ENCODE measurements at regions not wholly inside any gene's neighbourhood (a gene's known extent, or its start where the extent isn't known, plus 50 kb on each side); places are given as distances from the start of the nearest gene placed in this dataset.

DNA sequence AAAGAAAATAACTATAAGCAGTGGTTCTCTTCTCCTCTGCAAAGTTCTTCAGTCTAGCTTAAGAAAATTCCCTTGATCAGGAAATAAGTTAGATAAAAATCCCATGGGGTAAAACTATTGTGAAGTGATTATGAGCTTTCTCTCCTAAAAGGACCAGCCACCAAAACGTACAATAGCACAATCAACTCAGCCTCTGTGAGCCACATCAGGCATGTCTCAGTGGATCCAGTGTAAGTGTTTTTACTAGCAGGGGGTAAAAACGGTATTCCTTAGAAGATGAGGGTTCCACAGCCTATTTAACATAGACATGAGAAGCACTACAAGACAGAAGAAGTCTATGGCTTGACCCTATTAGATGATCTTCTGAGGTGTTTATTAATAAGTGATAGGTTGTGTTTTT is 503.2 kb downstream of the PIK3C3 start:
- Histone ChIP-seq H3K9me3 (no peaks in the 10 kb centered on the region), H3K4me1 (no peaks in the 10 kb centered on the region), H3K27ac (no peak overlapping the region), H3K4me3 (no peak overlapping the region), H3K27me3 (no peaks in the 10 kb centered on the region), H3K36me3 (no peaks in the 10 kb centered on the region)
- no peak for DNase-seq
- no peak for TF ChIP-seq POLR2A (IDR thresholded peaks at IDR 0.05)
- TF ChIP-seq CTCF (IDR thresholded peaks at IDR 0.05), result no peak
- ATAC-seq, result no peak
- intact Hi-C loops (cut with DNase I), result loop anchor here in 1 of 10 donors (10.0 kb wide), 1 partner anchor 57 kb away; no protein-coding TSS in a partner anchor
- 21 to 44% (median 33%) methylated on average over 2 of the region's 2 CpGs for WGBS, 4 donors

GRCh38 chr18:42459873-42460272 is 504.8 kb downstream of the PIK3C3 start:
- no peaks in the 10 kb centered on the region for H3K27me3 ChIP-seq
- WGBS, 4 donors, result 49 to 60% (median 54%) methylated on average over 2 of the region's 2 CpGs
- H3K9me3 ChIP-seq, result no peaks in the 10 kb centered on the region
- H3K27ac ChIP-seq, result no peak overlapping the region
- H3K36me3 ChIP-seq, result no peaks in the 10 kb centered on the region
- H3K4me3 ChIP-seq, result no peak overlapping the region
- DNase-seq (no peak), ATAC-seq (no peak)
- TF ChIP-seq CTCF (IDR thresholded peaks at IDR 0.05), result no peak
- TF ChIP-seq POLR2A (IDR thresholded peaks at IDR 0.05), result no peak
- H3K4me1 ChIP-seq, result no peaks in the 10 kb centered on the region
- intact Hi-C loops (cut with DNase I), result loop anchor here in 1 of 10 donors (10.0 kb wide), 1 partner anchor 55 kb away; no protein-coding TSS in a partner anchor

GRCh38 chr18:42471885-42472284 is 516.9 kb downstream of the PIK3C3 start:
- H3K9me3 ChIP-seq, result no peaks in the 10 kb centered on the region
- DNase-seq (no peak), ATAC-seq (no peak)
- H3K4me3 ChIP-seq, result no peak overlapping the region
- no peaks in the 10 kb centered on the region for H3K36me3 ChIP-seq
- no peak for TF ChIP-seq POLR2A (IDR thresholded peaks at IDR 0.05)
- TF ChIP-seq CTCF (IDR thresholded peaks at IDR 0.05), result no peak
- intact Hi-C loops (cut with DNase I), result loop anchor here in 1 of 10 donors (10.0 kb wide), 1 partner anchor 63 kb away; no protein-coding TSS in a partner anchor
- WGBS, 4 donors, result 72 to 90% (median 80%) methylated on average over 1 of the region's 1 CpG
- no peak overlapping the region for H3K27ac ChIP-seq
- H3K4me1 ChIP-seq, result peaks cover 0 to 4% (median 0%) of the 10 kb centered on the region in 12 donors
- H3K27me3 ChIP-seq, result no peaks in the 10 kb centered on the region

GRCh38 chr18:42473611-42474010 is 518.6 kb downstream of the PIK3C3 start:
- TF ChIP-seq CTCF (IDR thresholded peaks at IDR 0.05), result no peak
- TF ChIP-seq POLR2A (IDR thresholded peaks at IDR 0.05), result no peak
- ATAC-seq, result no peak
- Histone ChIP-seq H3K27me3 (no peaks in the 10 kb centered on the region), H3K4me1 (peaks cover 0 to 4% (median 0%) of the 10 kb centered on the region in 12 donors), H3K9me3 (no peaks in the 10 kb centered on the region), H3K27ac (no peak overlapping the region), H3K36me3 (no peaks in the 10 kb centered on the region), H3K4me3 (no peak overlapping the region)
- intact Hi-C loops (cut with DNase I), result loop anchor here in 1 of 10 donors (10.0 kb wide), 1 partner anchor 61 kb away; no protein-coding TSS in a partner anchor
- DNase-seq, result no peak
- WGBS, 4 donors, result 88 to 89% (median 88%) methylated on average over 6 of the region's 6 CpGs

Data from heart left ventricle (tissue), 16 donors.